Lung (tissue), 11 donors: ENCODE measurements at regions not wholly inside any gene's neighbourhood (a gene's known extent, or its start where the extent isn't known, plus 50 kb on each side); places are given as distances from the start of the nearest gene placed in this dataset.

Experiments
- ATAC-seq: fragments of 200-7000 bp; cut with Tn5 transposase; one replicate; pipeline ENCODE4 v1.9.1; 2020; ENCODE audit warnings: moderate number of reproducible peaks; ENCODE audit not compliant: insufficient read depth, low FRiP score
- DNase-seq, 3 donors: peaks; one replicate each; pipeline ENCODE4 v3.0.0-alpha.2; 2013 to 2017
- H3K27ac ChIP-seq, 2 donors: one replicate each; pipeline ENCODE4 v1.5.1; 2013; ENCODE audit warnings: mild to moderate bottlenecking in 2 of 2, moderate library complexity in 2 of 2, control low read depth in 1 of 2, inconsistent platforms in 1 of 2, low read depth in 1 of 2, low read length in 1 of 2
- H3K27me3 ChIP-seq, 3 donors: one replicate each; pipeline ENCODE4 v1.5.1; 2013; ENCODE audit warnings: low read length in 2 of 3; ENCODE audit not compliant: control insufficient read depth in 3 of 3, insufficient read depth in 3 of 3
- H3K36me3 ChIP-seq, 4 donors: one replicate each; pipeline ENCODE4 v1.5.1; 2013; ENCODE audit warnings: low read length in 4 of 4, mild to moderate bottlenecking in 1 of 4, moderate library complexity in 1 of 4; ENCODE audit not compliant: control insufficient read depth in 4 of 4, insufficient read depth in 4 of 4
- H3K4me1 ChIP-seq, 5 donors: one replicate each; pipeline ENCODE4 v1.5.1; 2013; ENCODE audit warnings: low read length in 5 of 5, mild to moderate bottlenecking in 2 of 5, moderate library complexity in 1 of 5; ENCODE audit not compliant: control insufficient read depth in 5 of 5, insufficient read depth in 5 of 5
- H3K4me3 ChIP-seq: one replicate; pipeline ENCODE4 v1.5.1; 2013; ENCODE audit warnings: mild to moderate bottlenecking, control low read depth, moderate library complexity
- H3K9ac ChIP-seq, 2 donors: one replicate each; pipeline ENCODE4 v1.5.1; 2013; ENCODE audit warnings: low read length in 2 of 2, control low read depth in 1 of 2; ENCODE audit not compliant: insufficient read depth in 1 of 2
- H3K9me3 ChIP-seq, 4 donors: one replicate each; pipeline ENCODE4 v1.5.1; 2013; ENCODE audit warnings: low read length in 3 of 4, mild to moderate bottlenecking in 1 of 4, moderate library complexity in 1 of 4; ENCODE audit not compliant: control insufficient read depth in 4 of 4, insufficient read depth in 3 of 4
- WGBS, 2 donors: extraction: QIAGEN DNeasy Blood & Tissue Kit; methylation state at CpG; one replicate each; pipeline ENCODE4 v1.1.7; 2013; 5-methylcytosine and 5-hydroxymethylcytosine counted together
- TF ChIP-seq, protein P1 (sequence below): IDR thresholded peaks from 2 replicates; pipeline ENCODE4 v1.5.1; 2012; ENCODE audit warnings: mild to moderate bottlenecking; ENCODE audit errors: control extremely low read depth, extremely low read depth
- donor health status: control.
- donor health status: control.
- donor health status: Bipolar disorder and iron deficiency.
- donor health status: healthy.
- donor health status: DM: yes; HTN: yes; CAD: no.

DNA sequence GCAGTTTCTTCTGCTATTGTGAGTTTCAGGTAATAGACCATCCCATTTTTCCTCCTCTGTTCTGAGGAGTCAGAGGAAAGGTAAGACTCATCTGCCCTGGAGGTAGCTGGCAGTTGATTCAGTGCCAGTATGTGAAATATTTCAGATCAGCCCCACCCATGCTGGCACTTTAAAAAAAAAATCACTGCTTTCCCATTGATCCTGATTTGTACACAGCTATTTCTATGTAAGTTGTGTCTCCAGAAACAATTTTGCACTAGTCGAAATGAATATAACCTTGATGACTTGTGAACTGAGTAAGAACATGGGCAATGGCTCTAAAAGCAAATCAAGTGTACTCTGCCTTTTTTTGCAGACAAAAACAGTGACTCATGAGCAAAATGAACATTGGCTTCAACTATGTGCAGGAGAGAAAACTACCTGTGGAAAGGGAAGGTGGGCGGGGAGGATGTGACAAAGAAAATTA is 82.0 kb upstream of the OR5AK2 start:
- no peaks in the 10 kb centered on the region for H3K36me3 ChIP-seq
- DNase-seq (no peak), ATAC-seq (no peak)
- H3K4me3 ChIP-seq: no peak overlapping the region
- H3K27me3 ChIP-seq: no peaks in the 10 kb centered on the region
- H3K9me3 ChIP-seq: no peaks in the 10 kb centered on the region
- TF ChIP-seq, protein P1, sequence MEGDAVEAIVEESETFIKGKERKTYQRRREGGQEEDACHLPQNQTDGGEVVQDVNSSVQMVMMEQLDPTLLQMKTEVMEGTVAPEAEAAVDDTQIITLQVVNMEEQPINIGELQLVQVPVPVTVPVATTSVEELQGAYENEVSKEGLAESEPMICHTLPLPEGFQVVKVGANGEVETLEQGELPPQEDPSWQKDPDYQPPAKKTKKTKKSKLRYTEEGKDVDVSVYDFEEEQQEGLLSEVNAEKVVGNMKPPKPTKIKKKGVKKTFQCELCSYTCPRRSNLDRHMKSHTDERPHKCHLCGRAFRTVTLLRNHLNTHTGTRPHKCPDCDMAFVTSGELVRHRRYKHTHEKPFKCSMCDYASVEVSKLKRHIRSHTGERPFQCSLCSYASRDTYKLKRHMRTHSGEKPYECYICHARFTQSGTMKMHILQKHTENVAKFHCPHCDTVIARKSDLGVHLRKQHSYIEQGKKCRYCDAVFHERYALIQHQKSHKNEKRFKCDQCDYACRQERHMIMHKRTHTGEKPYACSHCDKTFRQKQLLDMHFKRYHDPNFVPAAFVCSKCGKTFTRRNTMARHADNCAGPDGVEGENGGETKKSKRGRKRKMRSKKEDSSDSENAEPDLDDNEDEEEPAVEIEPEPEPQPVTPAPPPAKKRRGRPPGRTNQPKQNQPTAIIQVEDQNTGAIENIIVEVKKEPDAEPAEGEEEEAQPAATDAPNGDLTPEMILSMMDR: no peak
- 87 to 91% methylated on average over 2 of the region's 2 CpGs for WGBS, 2 donors
- H3K4me1 ChIP-seq: peaks cover 0 to 11% (median 0%) of the 10 kb centered on the region in 5 donors
- H3K27ac ChIP-seq: no peak overlapping the region
- H3K9ac ChIP-seq: no peak overlapping the region

DNA sequence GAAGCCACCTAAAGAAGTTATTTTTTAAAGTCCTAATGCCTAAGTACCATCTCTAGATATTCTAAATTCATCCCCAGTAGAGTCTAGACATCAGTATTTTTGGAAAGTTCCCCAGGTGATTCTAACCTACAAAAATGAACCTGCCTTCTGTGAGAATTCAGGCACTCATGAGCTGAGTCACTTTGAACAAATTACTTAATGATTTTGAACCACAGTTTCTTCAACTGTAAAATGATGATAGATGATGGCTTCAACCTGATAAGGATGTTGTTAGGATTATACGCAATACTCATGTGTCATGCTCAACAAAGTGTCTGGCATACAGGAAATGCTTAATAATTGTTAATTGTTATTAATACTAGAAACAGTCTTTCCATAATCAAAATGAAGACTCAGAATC is 82.8 kb upstream of the OR5AK2 start:
- Histone ChIP-seq H3K27me3 (no peaks in the 10 kb centered on the region), H3K36me3 (no peaks in the 10 kb centered on the region), H3K4me3 (no peak overlapping the region), H3K27ac (no peak overlapping the region), H3K4me1 (peaks cover 0 to 5% (median 0%) of the 10 kb centered on the region in 5 donors), H3K9ac (no peak overlapping the region), H3K9me3 (no peaks in the 10 kb centered on the region)
- TF ChIP-seq, protein P1: no peak
- 79 to 91% methylated on average over 1 of the region's 1 CpG for WGBS, 2 donors
- ATAC-seq (no peak), DNase-seq (no peak)

DNA sequence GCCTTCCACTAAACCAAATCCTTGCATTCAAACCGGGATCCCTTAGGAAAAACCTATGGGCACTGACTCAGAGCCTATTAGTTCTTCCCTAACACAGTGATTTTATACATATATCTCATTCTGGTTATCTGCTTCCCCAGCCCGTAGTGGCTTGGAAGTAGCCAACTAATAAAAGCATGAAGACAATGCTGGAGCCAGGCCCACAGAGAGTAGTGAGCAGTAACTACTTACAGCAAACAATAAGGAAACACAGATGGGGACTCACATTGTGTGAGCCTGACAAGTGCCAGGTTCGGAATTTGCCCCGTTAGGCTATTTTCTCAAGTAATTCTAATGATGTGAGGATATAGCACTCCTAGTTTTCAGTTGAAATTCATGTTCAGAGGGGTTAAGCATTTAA is 83.3 kb upstream of the OR5AK2 start:
- Histone ChIP-seq H3K4me3 (no peak overlapping the region), H3K27ac (no peak overlapping the region), H3K4me1 (peaks cover 0 to 3% (median 0%) of the 10 kb centered on the region in 5 donors), H3K27me3 (no peaks in the 10 kb centered on the region), H3K9me3 (no peaks in the 10 kb centered on the region), H3K36me3 (no peaks in the 10 kb centered on the region), H3K9ac (no peak overlapping the region)
- WGBS, 2 donors: 67 to 70% methylated on average over 4 of the region's 4 CpGs
- TF ChIP-seq, protein P1: no peak
- no peak for ATAC-seq
- no peak for DNase-seq

- no peaks in the 10 kb centered on the region for H3K9me3 ChIP-seq
- DNase-seq (peak in 1 of 3 donors; percentile 73), ATAC-seq (no peak)
- no peak overlapping the region for H3K4me3 ChIP-seq
- H3K27ac ChIP-seq: no peak overlapping the region
- H3K27me3 ChIP-seq: no peaks in the 10 kb centered on the region
- TF ChIP-seq, protein P1: no peak
- no peaks in the 10 kb centered on the region for H3K36me3 ChIP-seq
- no peaks in the 10 kb centered on the region for H3K4me1 ChIP-seq
- no peak overlapping the region for H3K9ac ChIP-seq
- 81 to 85% methylated on average over 5 of the region's 5 CpGs for WGBS, 2 donors
Observed at GRCh38 chr11:56898856-56899255, 89.9 kb upstream of the OR5AK2 start.
